ENCODE measurements at regions not wholly inside any gene's neighbourhood (a gene's known extent, or its start where the extent isn't known, plus 50 kb on each side); places are given as distances from the start of the nearest gene placed in this dataset.

GRCh38 chr18:14921031-14921430 is 173.1 kb downstream of the ANKRD30B start:
- H3K27ac ChIP-seq: no peak overlapping the region
- 77% methylated on average over 5 of the region's 5 CpGs for WGBS

DNA sequence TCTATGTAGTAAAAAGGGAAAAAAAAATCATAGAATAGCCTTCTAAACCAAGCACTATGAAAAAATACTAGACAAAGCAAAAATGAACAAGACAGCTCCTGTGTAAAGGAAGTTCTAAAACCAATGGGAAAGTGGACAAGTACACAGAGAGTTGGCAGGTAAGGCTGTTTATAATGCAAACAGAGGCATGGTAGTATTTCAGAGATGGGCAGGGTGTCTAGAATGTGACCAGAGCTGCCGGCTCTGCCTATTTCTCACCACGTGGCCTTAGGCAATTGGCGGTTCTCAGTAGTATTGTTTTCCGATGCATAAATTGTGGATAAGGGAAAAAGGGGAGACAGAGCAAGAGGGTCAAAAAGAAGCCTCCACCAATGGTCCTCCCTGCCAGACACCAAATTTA is 173.6 kb downstream of the ANKRD30B start:
- no peak for DNase-seq (ENCODE audit: low spot score in 2 of 2)
- Histone ChIP-seq H3K27ac (no peak overlapping the region), H3K36me3 (no peaks in the 10 kb centered on the region), H3K4me1 (no peaks in the 10 kb centered on the region), H3K9me3 (no peaks in the 10 kb centered on the region), H3K27me3 (no peaks in the 10 kb centered on the region), H3K4me3 (no peak overlapping the region)
- WGBS: 77% methylated on average over 4 of the region's 4 CpGs
- TF ChIP-seq POLR2A (IDR thresholded peaks at IDR 0.05) (no peak), POLR2AphosphoS5 (IDR thresholded peaks at IDR 0.05) (no peak), EP300 (IDR thresholded peaks at IDR 0.05) (no peak)
- TF ChIP-seq, protein P1, sequence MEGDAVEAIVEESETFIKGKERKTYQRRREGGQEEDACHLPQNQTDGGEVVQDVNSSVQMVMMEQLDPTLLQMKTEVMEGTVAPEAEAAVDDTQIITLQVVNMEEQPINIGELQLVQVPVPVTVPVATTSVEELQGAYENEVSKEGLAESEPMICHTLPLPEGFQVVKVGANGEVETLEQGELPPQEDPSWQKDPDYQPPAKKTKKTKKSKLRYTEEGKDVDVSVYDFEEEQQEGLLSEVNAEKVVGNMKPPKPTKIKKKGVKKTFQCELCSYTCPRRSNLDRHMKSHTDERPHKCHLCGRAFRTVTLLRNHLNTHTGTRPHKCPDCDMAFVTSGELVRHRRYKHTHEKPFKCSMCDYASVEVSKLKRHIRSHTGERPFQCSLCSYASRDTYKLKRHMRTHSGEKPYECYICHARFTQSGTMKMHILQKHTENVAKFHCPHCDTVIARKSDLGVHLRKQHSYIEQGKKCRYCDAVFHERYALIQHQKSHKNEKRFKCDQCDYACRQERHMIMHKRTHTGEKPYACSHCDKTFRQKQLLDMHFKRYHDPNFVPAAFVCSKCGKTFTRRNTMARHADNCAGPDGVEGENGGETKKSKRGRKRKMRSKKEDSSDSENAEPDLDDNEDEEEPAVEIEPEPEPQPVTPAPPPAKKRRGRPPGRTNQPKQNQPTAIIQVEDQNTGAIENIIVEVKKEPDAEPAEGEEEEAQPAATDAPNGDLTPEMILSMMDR (IDR thresholded peaks at IDR 0.05): no peak

More at GRCh38 chr18:14921031-14921430, 173.1 kb downstream of the ANKRD30B start:
- TF ChIP-seq POLR2A (IDR thresholded peaks at IDR 0.05) (no peak), POLR2AphosphoS5 (IDR thresholded peaks at IDR 0.05) (no peak), EP300 (IDR thresholded peaks at IDR 0.05) (no peak)
- TF ChIP-seq, protein P1 (IDR thresholded peaks at IDR 0.05): no peak
- no peaks in the 10 kb centered on the region for H3K9me3 ChIP-seq
- H3K27me3 ChIP-seq: no peaks in the 10 kb centered on the region
- no peaks in the 10 kb centered on the region for H3K36me3 ChIP-seq
- peak in 1 of 2 donors; percentile 40 for DNase-seq (ENCODE audit: low spot score in 2 of 2)
- no peaks in the 10 kb centered on the region for H3K4me1 ChIP-seq
- no peak overlapping the region for H3K4me3 ChIP-seq

- Histone ChIP-seq H3K4me3 (no peak overlapping the region), H3K27me3 (no peaks in the 10 kb centered on the region), H3K4me1 (no peaks in the 10 kb centered on the region), H3K36me3 (no peaks in the 10 kb centered on the region), H3K27ac (no peak overlapping the region), H3K9me3 (no peaks in the 10 kb centered on the region)
- TF ChIP-seq POLR2AphosphoS5 (IDR thresholded peaks at IDR 0.05): no peak
- TF ChIP-seq, protein P1 (IDR thresholded peaks at IDR 0.05): no peak
- no peak for TF ChIP-seq POLR2A (IDR thresholded peaks at IDR 0.05)
- TF ChIP-seq EP300 (IDR thresholded peaks at IDR 0.05): no peak
- DNase-seq (ENCODE audit: low spot score in 2 of 2): peak in 1 of 2 donors; percentile 26
- WGBS: 83% methylated on average over 3 of the region's 3 CpGs
Measured at GRCh38 chr18:14922031-14922430, 174.1 kb downstream of the ANKRD30B start.

GRCh38 chr18:14922965-14923565 is 175.1 kb downstream of the ANKRD30B start:
- H3K27me3 ChIP-seq: no peaks in the 10 kb centered on the region
- 84% methylated on average over 3 of the region's 4 CpGs for WGBS
- peak in 1 of 2 donors; percentile 55 for DNase-seq (ENCODE audit: low spot score in 2 of 2)
- TF ChIP-seq POLR2A (IDR thresholded peaks at IDR 0.05): no peak
- TF ChIP-seq, protein P1 (IDR thresholded peaks at IDR 0.05): no peak
- no peak for TF ChIP-seq POLR2AphosphoS5 (IDR thresholded peaks at IDR 0.05)
- no peak for TF ChIP-seq EP300 (IDR thresholded peaks at IDR 0.05)
- H3K4me3 ChIP-seq: no peak overlapping the region
- H3K36me3 ChIP-seq: no peaks in the 10 kb centered on the region
- no peaks in the 10 kb centered on the region for H3K4me1 ChIP-seq
- H3K27ac ChIP-seq: no peak overlapping the region
- no peaks in the 10 kb centered on the region for H3K9me3 ChIP-seq

- Histone ChIP-seq H3K27ac (no peak overlapping the region), H3K27me3 (no peaks in the 10 kb centered on the region), H3K9me3 (no peaks in the 10 kb centered on the region), H3K36me3 (no peaks in the 10 kb centered on the region), H3K4me1 (no peaks in the 10 kb centered on the region), H3K4me3 (no peak overlapping the region)
- TF ChIP-seq POLR2A (IDR thresholded peaks at IDR 0.05) (no peak), POLR2AphosphoS5 (IDR thresholded peaks at IDR 0.05) (no peak), EP300 (IDR thresholded peaks at IDR 0.05) (no peak)
- TF ChIP-seq, protein P1 (IDR thresholded peaks at IDR 0.05): no peak
- peak in 1 of 2 donors; percentile 24 for DNase-seq (ENCODE audit: low spot score in 2 of 2)
- WGBS: 90% methylated on average over 4 of the region's 4 CpGs
Measured at GRCh38 chr18:14924226-14924625, 176.3 kb downstream of the ANKRD30B start.
